ENCODE measurements at regions not wholly inside any gene's neighbourhood (a gene's known extent, or its start where the extent isn't known, plus 50 kb on each side); places are given as distances from the start of the nearest gene placed in this dataset.

DNA sequence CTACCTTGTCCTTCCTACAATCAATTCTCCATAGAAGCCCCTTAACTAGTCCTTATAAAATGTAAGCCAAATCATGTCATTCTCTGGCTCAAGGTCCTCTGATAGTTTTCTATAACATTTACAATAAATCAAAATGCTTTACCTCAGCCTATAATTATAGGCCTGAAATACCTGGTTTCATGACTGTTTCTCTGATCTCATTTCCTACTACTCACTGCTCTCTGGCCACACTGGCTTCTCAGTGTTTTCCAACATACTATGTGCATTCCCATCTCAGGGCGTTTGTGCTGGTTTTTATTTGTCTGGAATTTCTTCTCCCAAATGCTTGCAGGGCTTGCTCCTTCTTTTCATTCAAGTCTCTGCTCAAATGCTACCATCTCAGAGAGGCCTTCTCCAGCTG is 67.9 kb upstream of the MAGI3 start:
- no peak for TF ChIP-seq CTCF (IDR thresholded peaks at IDR 0.05)
- TF ChIP-seq POLR2A (IDR thresholded peaks at IDR 0.05), result no peak

Data from upper lobe of left lung (tissue), 4 donors.